A673 (cell line): ENCODE measurements at regions not wholly inside any gene's neighbourhood (a gene's known extent, or its start where the extent isn't known, plus 50 kb on each side); places are given as distances from the start of the nearest gene placed in this dataset.

ENCODE experiments used
- CTCF ChIP-seq: fragments of 300-800, 200-600 bp; sonication (generic); conservative IDR thresholded peaks from 2 replicates; pipeline ENCODE4 v1.5.1; 2017; ENCODE audit warnings: low read depth, mild to moderate bottlenecking, antibody characterized with exemption, low read length, moderate library complexity, mixed read lengths
- EZH2 ChIP-seq: fragments of 200-600 bp; sonication (generic); IDR thresholded peaks from 2 replicates; pipeline ENCODE4 v1.6.1; 2017; ENCODE audit warnings: borderline replicate concordance, low read depth, mild to moderate bottlenecking, mixed read lengths, antibody characterized with exemption, low read length; ENCODE audit not compliant: poor library complexity, severe bottlenecking

DNA sequence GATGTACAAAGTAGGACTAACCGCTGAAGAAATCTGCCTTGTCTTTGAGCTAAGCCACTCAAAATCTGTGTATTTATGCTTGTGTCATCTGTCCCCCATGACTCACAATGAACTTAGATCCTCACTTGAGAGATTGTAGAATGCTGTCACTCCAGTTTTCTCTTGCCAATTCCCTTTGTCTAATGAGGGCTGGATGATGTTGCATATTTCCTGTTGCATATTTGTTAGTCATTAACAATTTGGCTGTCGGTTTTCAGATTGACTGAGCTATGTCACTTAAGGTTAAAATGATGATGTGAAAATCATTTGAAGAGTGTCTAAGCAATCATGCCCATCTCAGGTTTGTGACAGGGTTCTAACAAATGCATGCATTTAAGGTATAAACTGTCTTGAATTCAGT, 481.7 kb downstream of the CDH10 start:
- TF ChIP-seq CTCF: no peak
- TF ChIP-seq EZH2: no peak
